Prostate gland (tissue), 2 donors: ENCODE measurements at regions not wholly inside any gene's neighbourhood (a gene's known extent, or its start where the extent isn't known, plus 50 kb on each side); places are given as distances from the start of the nearest gene placed in this dataset.

Source experiments
- POLR2A ChIP-seq: fragments of 450-650 bp; IDR thresholded peaks from one replicate; pipeline ENCODE4 v1.6.1; 2016; ENCODE audit warnings: antibody characterized with exemption, mild to moderate bottlenecking
- POLR2AphosphoS5 ChIP-seq: sonication (generic); formaldehyde crosslinking; IDR thresholded peaks from one replicate; pipeline ENCODE4 v1.6.1; 2017; ENCODE audit warnings: antibody characterized with exemption
- TF ChIP-seq, protein P1 (sequence below), 4 experiments: fragments of 200-600 bp in 2 of 4; fragments of 450-650 bp in 2 of 4; sonication (generic) in 2 of 4; IDR thresholded peaks; 1 replicate in 3 of 4; 2 replicates in 1 of 4; pipeline ENCODE4 v1.5.1; 2016 to 2019; ENCODE audit warnings: antibody characterized with exemption in 4 of 4, mild to moderate bottlenecking in 2 of 4, moderate library complexity in 2 of 4

DNA sequence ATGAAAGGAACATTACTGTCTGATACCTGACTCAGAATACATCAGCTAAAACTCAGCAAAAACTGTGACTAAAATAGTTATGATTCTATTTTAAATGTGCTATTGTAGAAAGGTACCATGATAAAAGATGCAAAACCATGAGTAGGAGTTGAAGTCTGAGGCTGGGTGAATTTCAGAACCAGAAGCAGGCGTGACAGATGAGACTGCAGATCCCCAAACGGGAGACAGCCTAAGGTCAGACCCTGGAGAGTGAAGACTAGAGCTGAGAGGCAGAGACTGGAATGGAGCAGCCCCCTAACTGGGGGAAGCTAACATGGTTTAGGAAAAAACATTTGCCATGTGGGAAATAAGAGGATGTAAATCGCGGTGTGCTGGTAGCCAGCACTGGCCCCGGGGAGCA is 275.8 kb downstream of the POM121L12 start:
- TF ChIP-seq, protein P1, sequence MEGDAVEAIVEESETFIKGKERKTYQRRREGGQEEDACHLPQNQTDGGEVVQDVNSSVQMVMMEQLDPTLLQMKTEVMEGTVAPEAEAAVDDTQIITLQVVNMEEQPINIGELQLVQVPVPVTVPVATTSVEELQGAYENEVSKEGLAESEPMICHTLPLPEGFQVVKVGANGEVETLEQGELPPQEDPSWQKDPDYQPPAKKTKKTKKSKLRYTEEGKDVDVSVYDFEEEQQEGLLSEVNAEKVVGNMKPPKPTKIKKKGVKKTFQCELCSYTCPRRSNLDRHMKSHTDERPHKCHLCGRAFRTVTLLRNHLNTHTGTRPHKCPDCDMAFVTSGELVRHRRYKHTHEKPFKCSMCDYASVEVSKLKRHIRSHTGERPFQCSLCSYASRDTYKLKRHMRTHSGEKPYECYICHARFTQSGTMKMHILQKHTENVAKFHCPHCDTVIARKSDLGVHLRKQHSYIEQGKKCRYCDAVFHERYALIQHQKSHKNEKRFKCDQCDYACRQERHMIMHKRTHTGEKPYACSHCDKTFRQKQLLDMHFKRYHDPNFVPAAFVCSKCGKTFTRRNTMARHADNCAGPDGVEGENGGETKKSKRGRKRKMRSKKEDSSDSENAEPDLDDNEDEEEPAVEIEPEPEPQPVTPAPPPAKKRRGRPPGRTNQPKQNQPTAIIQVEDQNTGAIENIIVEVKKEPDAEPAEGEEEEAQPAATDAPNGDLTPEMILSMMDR (IDR thresholded peaks at IDR 0.05), result no peak
- TF ChIP-seq POLR2A (no peak), POLR2AphosphoS5 (no peak)
